IMR-90 (cell line): ENCODE measurements at regions not wholly inside any gene's neighbourhood (a gene's known extent, or its start where the extent isn't known, plus 50 kb on each side); places are given as distances from the start of the nearest gene placed in this dataset.

ENCODE experiments used
- ATAC-seq: fragments of 200-7000 bp; cut with Tn5 transposase; 2 replicates; pipeline ENCODE4 v1.9.1; 2020; ENCODE audit warnings: low read depth, mild to moderate bottlenecking, moderate library complexity
- BruUV-seq: library from RNA; stranded (reverse); fragments of 400-500 nt; replicated peaks from 2 replicates; lab custom pipeline; 2021; lab: Mats Ljungman, UMichigan
- CTCF ChIA-PET: fragments of 300-600 bp; formaldehyde crosslinking; extraction: SDS; loops from one replicate; lab custom pipeline; 2021; ENCODE audit warnings: antibody characterized with exemption; lab: Yijun Ruan, JAX
- POLR2A ChIA-PET: fragments of 300-600 bp; sonication (Branson Sonifier 250); formaldehyde crosslinking; loops from one replicate; lab custom pipeline; 2022; ENCODE audit warnings: antibody characterized with exemption; ENCODE audit not compliant: unreplicated experiment; lab: Charles Lee
- DNase-seq: peaks from one replicate; pipeline ENCODE4 v3.0.0; 2013
- H2AFZ ChIP-seq: replicated peaks from 2 replicates; pipeline ENCODE3; 2013; ENCODE audit warnings: low read length, mild to moderate bottlenecking; ENCODE audit not compliant: poor library complexity
- H2AK5ac ChIP-seq: 2 replicates; pipeline ENCODE4 v1.6.1; 2013; ENCODE audit warnings: low read depth, low read length, inconsistent platforms
- H2AK9ac ChIP-seq: replicated peaks from 2 replicates; pipeline ENCODE3; 2013; ENCODE audit warnings: mild to moderate bottlenecking, low read depth, low read length, moderate library complexity; ENCODE audit not compliant: poor library complexity
- H2BK120ac ChIP-seq: 2 replicates; pipeline ENCODE4 v1.6.1; 2013; ENCODE audit warnings: low read depth, low read length, inconsistent platforms
- H2BK15ac ChIP-seq: 3 replicates; pipeline ENCODE4 v1.6.1; 2013; ENCODE audit warnings: low read depth, low read length, inconsistent platforms
- H2BK20ac ChIP-seq: 2 replicates; pipeline ENCODE4 v1.6.1; 2013; ENCODE audit warnings: low read depth, mild to moderate bottlenecking, inconsistent platforms, low read length, moderate library complexity
- H2BK5ac ChIP-seq: 2 replicates; pipeline ENCODE4 v1.6.1; 2013; ENCODE audit warnings: mild to moderate bottlenecking, low read depth, low read length, inconsistent platforms; ENCODE audit not compliant: poor library complexity, severe bottlenecking
- H3K14ac ChIP-seq: replicated peaks from 2 replicates; pipeline ENCODE4 v1.6.1; 2013; ENCODE audit warnings: low read depth, low read length, inconsistent platforms
- H3K18ac ChIP-seq: 2 replicates; pipeline ENCODE4 v1.6.1; 2013; ENCODE audit warnings: low read depth, low read length, control low read depth
- H3K23ac ChIP-seq: 2 replicates; pipeline ENCODE4 v1.6.1; 2013; ENCODE audit warnings: low read depth, low read length, inconsistent platforms
- H3K27ac ChIP-seq: 2 replicates; pipeline ENCODE4 v1.5.1; 2013; ENCODE audit warnings: mild to moderate bottlenecking, control low read depth, low read length; ENCODE audit not compliant: insufficient read depth
- H3K27me3 ChIP-seq: 2 replicates; pipeline ENCODE4 v1.6.1; 2013; ENCODE audit warnings: low read length; ENCODE audit not compliant: control insufficient read depth, insufficient read depth
- H3K36me3 ChIP-seq: 2 replicates; pipeline ENCODE4 v1.6.1; 2013; ENCODE audit warnings: low read length, mixed read lengths; ENCODE audit not compliant: control insufficient read depth, insufficient read depth
- H3K4ac ChIP-seq: 2 replicates; pipeline ENCODE4 v1.6.1; 2013; ENCODE audit warnings: low read depth, low read length, inconsistent platforms
- H3K4me1 ChIP-seq: 2 replicates; pipeline ENCODE4 v1.6.1; 2013; ENCODE audit warnings: low read length, mixed read lengths; ENCODE audit not compliant: control insufficient read depth, insufficient read depth
- H3K4me2 ChIP-seq: 2 replicates; pipeline ENCODE4 v1.6.1; 2013; ENCODE audit warnings: low read depth, mild to moderate bottlenecking, control low read depth, low read length, moderate library complexity
- H3K4me3 ChIP-seq: 2 replicates; pipeline ENCODE4 v1.5.1; 2013; ENCODE audit warnings: low read depth, mild to moderate bottlenecking, control low read depth, low read length, moderate library complexity; ENCODE audit not compliant: insufficient read depth
- H3K56ac ChIP-seq: 2 replicates; pipeline ENCODE4 v1.6.1; 2013; ENCODE audit warnings: low read length, inconsistent platforms; ENCODE audit not compliant: insufficient read depth; ENCODE audit errors: extremely low read depth
- H3K79me1 ChIP-seq, 2 experiments: 2 replicates each; pipeline ENCODE4 v1.6.1; 2013; ENCODE audit warnings: low read length in 2 of 2, inconsistent platforms in 1 of 2, low read depth in 1 of 2
- H3K9ac ChIP-seq: 2 replicates; pipeline ENCODE4 v1.6.1; 2013; ENCODE audit warnings: low read depth, low read length, control low read depth
- H3K9me1 ChIP-seq: 2 replicates; pipeline ENCODE4 v1.6.1; 2013; ENCODE audit warnings: low read length, inconsistent platforms; ENCODE audit not compliant: insufficient read depth
- H3K9me3 ChIP-seq: 2 replicates; pipeline ENCODE4 v1.6.1; 2013; ENCODE audit warnings: low read length; ENCODE audit not compliant: control insufficient read depth, insufficient read depth
- H4K20me1 ChIP-seq: 2 replicates; pipeline ENCODE4 v1.6.1; 2013; ENCODE audit warnings: low read length, inconsistent platforms; ENCODE audit not compliant: insufficient read depth
- H4K5ac ChIP-seq: 2 replicates; pipeline ENCODE4 v1.6.1; 2013; ENCODE audit warnings: mild to moderate bottlenecking, low read depth, low read length, control low read depth
- H4K8ac ChIP-seq, 2 experiments: 2 replicates each; pipeline ENCODE4 v1.6.1; 2013; ENCODE audit warnings: low read depth in 2 of 2, low read length in 2 of 2, control low read depth in 1 of 2, inconsistent platforms in 1 of 2
- H4K91ac ChIP-seq: 2 replicates; pipeline ENCODE4 v1.6.1; 2013; ENCODE audit warnings: low read depth, low read length, inconsistent platforms; ENCODE audit not compliant: insufficient read depth
- BHLHE40 ChIP-seq: fragments of 150-350 bp; IDR thresholded peaks from 2 replicates; pipeline ENCODE4 v1.6.1; 2016; ENCODE audit warnings: mild to moderate bottlenecking, low read depth, low read length
- CEBPB ChIP-seq: IDR thresholded peaks from 2 replicates; pipeline ENCODE4 v1.6.1; 2012; ENCODE audit warnings: low read depth, low read length, improper control_type of control experiment
- CHD1 ChIP-seq: IDR thresholded peaks from 2 replicates; pipeline ENCODE4 v1.6.1; 2012; ENCODE audit warnings: low read depth, low read length, improper control_type of control experiment
- CTCF ChIP-seq: conservative IDR thresholded peaks from 2 replicates; pipeline ENCODE4 v1.5.1; 2012; ENCODE audit warnings: mild to moderate bottlenecking, low read depth, low read length, improper control_type of control experiment
- ELK1 ChIP-seq: fragments of 150-350 bp; IDR thresholded peaks from 2 replicates; pipeline ENCODE4 v1.6.1; 2016; ENCODE audit warnings: low read depth, mild to moderate bottlenecking, low read length, moderate library complexity, borderline replicate concordance
- FOS ChIP-seq: fragments of 150-350 bp; IDR thresholded peaks from 2 replicates; pipeline ENCODE4 v1.6.1; 2016; ENCODE audit warnings: low read depth, low read length
- MAFK ChIP-seq: IDR thresholded peaks from 2 replicates; pipeline ENCODE4 v1.6.1; 2012; ENCODE audit warnings: low read depth, low read length, improper control_type of control experiment
- MAZ ChIP-seq: IDR thresholded peaks from 2 replicates; pipeline ENCODE4 v1.6.1; 2012; ENCODE audit warnings: low read depth, mild to moderate bottlenecking, low read length, improper control_type of control experiment, moderate library complexity, borderline replicate concordance
- MXI1 ChIP-seq: IDR thresholded peaks from 2 replicates; pipeline ENCODE4 v1.6.1; 2012; ENCODE audit warnings: low read depth, mild to moderate bottlenecking, low read length, moderate library complexity, borderline replicate concordance
- NFE2L2 ChIP-seq: fragments of 150-350 bp; IDR thresholded peaks from 2 replicates; pipeline ENCODE4 v1.6.1; 2016; ENCODE audit warnings: low read depth, mild to moderate bottlenecking, low read length
- POLR2A ChIP-seq: IDR thresholded peaks from 2 replicates; pipeline ENCODE4 v1.6.1; 2012; ENCODE audit warnings: mild to moderate bottlenecking, low read depth, low read length
- RAD21 ChIP-seq: IDR thresholded peaks from 2 replicates; pipeline ENCODE4 v1.6.1; 2012; ENCODE audit warnings: low read length, improper control_type of control experiment
- RCOR1 ChIP-seq: IDR thresholded peaks from 2 replicates; pipeline ENCODE4 v1.6.1; 2012; ENCODE audit warnings: mild to moderate bottlenecking, low read length, improper control_type of control experiment; ENCODE audit not compliant: insufficient replicate concordance
- RFX5 ChIP-seq: IDR thresholded peaks from 2 replicates; pipeline ENCODE4 v1.8.0; 2012; ENCODE audit warnings: low read depth, mild to moderate bottlenecking, low read length, moderate library complexity
- SMC3 ChIP-seq: fragments of 150-350 bp; IDR thresholded peaks from 2 replicates; pipeline ENCODE4 v1.6.1; 2016; ENCODE audit warnings: low read depth, mild to moderate bottlenecking, antibody characterized with exemption, low read length, moderate library complexity
- USF2 ChIP-seq: fragments of 150-350 bp; IDR thresholded peaks from 2 replicates; pipeline ENCODE4 v1.6.1; 2017; ENCODE audit warnings: mild to moderate bottlenecking, antibody characterized with exemption, low read length, low read depth
- WGBS, 2 experiments: methylation state at CpG; one replicate each; pipeline versions ENCODE4 v1.1.5 to v1.1.7; 2013; ENCODE audit warnings: missing lambda C conversion rate in 2 of 2; ENCODE audit not compliant: insufficient read length in 1 of 2; ENCODE audit errors: extremely low coverage in 2 of 2; 5-methylcytosine and 5-hydroxymethylcytosine counted together
- dilution Hi-C: fragments of 300-500 bp; cut with HindIII; formaldehyde crosslinking; loops from one replicate; pipeline ENCODE4 v1.14.3; 2018; ENCODE audit warnings: low sequenced_read_pairs; ENCODE audit not compliant: unreplicated experiment
- in situ Hi-C: fragments of 300-500 bp; cut with MboI; formaldehyde crosslinking; loops from 3 replicates; pipeline ENCODE4 v1.14.3; 2019; ENCODE audit warnings: low sequenced_read_pairs, inconsistent platforms, mixed read lengths
- intact Hi-C: fragments of 100-400 bp; cut with micrococcal nuclease; formaldehyde crosslinking; loops from 2 replicates; pipeline ENCODE4 v1.10.0; 2022

DNA sequence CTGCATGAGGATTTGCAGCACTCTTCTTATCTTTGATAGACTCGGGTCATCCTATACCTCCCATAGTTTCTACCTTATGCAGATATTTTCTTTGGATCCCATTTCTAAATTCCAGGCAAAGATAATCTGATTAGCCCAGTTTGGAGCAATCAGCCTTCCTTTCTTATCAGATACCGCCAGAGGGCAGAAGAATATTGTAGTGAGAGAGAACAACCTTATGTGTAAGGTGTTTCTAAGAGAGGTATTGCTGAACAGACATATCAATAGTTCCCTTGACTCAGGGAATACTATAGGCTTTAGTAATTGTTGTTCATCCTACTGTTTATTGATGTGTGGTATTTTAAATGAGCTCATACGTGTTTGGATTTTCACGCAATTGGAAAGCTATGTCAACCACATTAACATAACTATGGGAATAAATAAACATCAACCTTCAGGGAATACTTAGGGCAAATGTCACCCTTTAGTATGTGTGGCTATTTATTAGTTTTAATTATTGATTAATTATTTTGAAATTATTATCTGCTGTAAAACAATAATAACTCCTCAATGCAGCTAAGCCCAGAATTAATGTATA lies 1435.2 kb upstream of the CDH9 start:
- Histone ChIP-seq H3K18ac (no peak overlapping the region), H2BK120ac (no peak overlapping the region), H3K9me1 (no peaks in the 10 kb centered on the region), H3K27me3 (no peaks in the 10 kb centered on the region), H3K4me1 (no peaks in the 10 kb centered on the region), H3K4me3 (no peak overlapping the region), H4K5ac (no peak overlapping the region), H2AFZ (no peak overlapping the region), H3K4me2 (no peak overlapping the region), H4K20me1 (no peaks in the 10 kb centered on the region), H3K9ac (no peak overlapping the region), H2BK5ac (no peak overlapping the region), H2AK9ac (no peak overlapping the region), H3K56ac (no peak overlapping the region), H3K4ac (no peak overlapping the region), H3K79me1 (no peaks in the 10 kb centered on the region), H3K27ac (no peak overlapping the region), H3K14ac (no peak overlapping the region), H3K36me3 (no peaks in the 10 kb centered on the region), H4K91ac (no peak overlapping the region), H2BK20ac (no peak overlapping the region), H4K8ac (no peak overlapping the region), H2AK5ac (no peak overlapping the region), H3K9me3 (no peaks in the 10 kb centered on the region), H3K23ac (no peak overlapping the region), H2BK15ac (no peak overlapping the region)
- ATAC-seq, result no peak
- BruUV-seq, result no TSS peak
- TF ChIP-seq CHD1 (no peak), NFE2L2 (no peak), MAZ (no peak), RAD21 (no peak), USF2 (no peak), MAFK (no peak), CTCF (no peak), RCOR1 (no peak), BHLHE40 (no peak), POLR2A (no peak), RFX5 (no peak), FOS (no peak), MXI1 (no peak), ELK1 (no peak), CEBPB (no peak), SMC3 (no peak)
- POLR2A ChIA-PET, result no interaction called here
- CTCF ChIA-PET, result no interaction called here
- no CpG with 5 or more reads among the region's 4 CpGs for WGBS, 2 experiments
- intact Hi-C loops, result no loop called here
- dilution Hi-C loops, result no loop called here
- no peak for DNase-seq
- in situ Hi-C loops, result no loop called here
